Naive B cell (primary cell): ENCODE measurements at regions not wholly inside any gene's neighbourhood (a gene's known extent, or its start where the extent isn't known, plus 50 kb on each side); places are given as distances from the start of the nearest gene placed in this dataset.
A peak's percentile ranks its signal among the peaks of the same experiment; 100 is the strongest.
"Not testable (repeated sequence)": the region's sequence is repeated elsewhere in the genome, so short reads cannot be mapped to it uniquely, and the experiment has no call there.

ENCODE experiments used
- ATAC-seq, 2 donors: fragments of 150-1000 bp; cut with Tn5 transposase; 2 replicates each; pipeline ENCODE4 v1.10.0; 2021; ENCODE audit warnings: low read depth in 2 of 2, mild to moderate bottlenecking in 2 of 2, moderate library complexity in 2 of 2
- DNase-seq: peaks from one replicate; pipeline ENCODE4 v3.0.0; 2022
- H3K27ac Mint-ChIP-seq, 6 donors: one replicate each; pipeline ENCODE4 v1.8.0; 2020 to 2022; ENCODE audit warnings: mild to moderate bottlenecking in 6 of 6, mixed read lengths in 6 of 6, moderate library complexity in 5 of 6, inconsistent platforms in 2 of 6
- H3K27me3 Mint-ChIP-seq, 3 donors: one replicate each; pipeline ENCODE4 v1.8.0; 2021 to 2022; ENCODE audit warnings: mixed read lengths in 3 of 3, mild to moderate bottlenecking in 1 of 3
- H3K36me3 Mint-ChIP-seq, 2 donors: one replicate each; pipeline ENCODE4 v1.8.0; 2020 to 2022; ENCODE audit warnings: mixed read lengths in 2 of 2, inconsistent platforms in 1 of 2, mild to moderate bottlenecking in 1 of 2
- H3K4me1 Mint-ChIP-seq, 3 donors: one replicate each; pipeline ENCODE4 v1.8.0; 2020 to 2022; ENCODE audit warnings: mixed read lengths in 3 of 3, inconsistent platforms in 1 of 3, mild to moderate bottlenecking in 1 of 3, moderate library complexity in 1 of 3
- H3K4me3 Mint-ChIP-seq, 8 donors: one replicate each; pipeline ENCODE4 v1.8.0; 2020 to 2022; ENCODE audit warnings: mild to moderate bottlenecking in 8 of 8, mixed read lengths in 8 of 8, moderate library complexity in 8 of 8, inconsistent platforms in 2 of 8
- H3K9me3 Mint-ChIP-seq, 7 donors: one replicate each; pipeline ENCODE4 v1.8.0; 2020 to 2022; ENCODE audit warnings: mixed read lengths in 7 of 7, mild to moderate bottlenecking in 5 of 7, inconsistent platforms in 2 of 7, moderate library complexity in 1 of 7

- ATAC-seq = no peak
- no peaks in the 10 kb centered on the region for H3K9me3 Mint-ChIP-seq
- no peak overlapping the region for H3K27ac Mint-ChIP-seq
- H3K36me3 Mint-ChIP-seq = no peaks in the 10 kb centered on the region
- H3K4me1 Mint-ChIP-seq = peaks cover 0 to 16% (median 0%) of the 10 kb centered on the region in 3 donors
- no peaks in the 10 kb centered on the region for H3K27me3 Mint-ChIP-seq
- no peak for DNase-seq
- H3K4me3 Mint-ChIP-seq = no peak overlapping the region
Observed at GRCh38 chrY:7718626-7719025, 807.1 kb upstream of the AMELY start.

GRCh38 chrY:7718126-7718525 lies 806.6 kb upstream of the AMELY start:
- ATAC-seq (no peak), DNase-seq (no peak)
- H3K27ac Mint-ChIP-seq = no peak overlapping the region
- no peaks in the 10 kb centered on the region for H3K36me3 Mint-ChIP-seq
- H3K9me3 Mint-ChIP-seq = no peaks in the 10 kb centered on the region
- H3K4me3 Mint-ChIP-seq = no peak overlapping the region
- peaks cover 0 to 11% (median 0%) of the 10 kb centered on the region in 3 donors for H3K4me1 Mint-ChIP-seq
- no peaks in the 10 kb centered on the region for H3K27me3 Mint-ChIP-seq

- Mint-ChIP-seq H3K4me1 (no peaks in the 10 kb centered on the region), H3K27me3 (no peaks in the 10 kb centered on the region), H3K9me3 (no peaks in the 10 kb centered on the region), H3K36me3 (no peaks in the 10 kb centered on the region), H3K4me3 (no peak overlapping the region), H3K27ac (no peak overlapping the region)
- DNase-seq (no peak), ATAC-seq (no peak)
Observed at GRCh38 chrY:7714426-7714825, 802.9 kb upstream of the AMELY start.

- not testable (repeated sequence) for H3K9me3 Mint-ChIP-seq, H3K4me3 Mint-ChIP-seq, ATAC-seq, H3K4me1 Mint-ChIP-seq, H3K36me3 Mint-ChIP-seq, H3K27ac Mint-ChIP-seq, DNase-seq, H3K27me3 Mint-ChIP-seq
Observed at GRCh38 chrY:7713738-7714137, 802.2 kb upstream of the AMELY start.

- no peak for ATAC-seq
- H3K9me3 Mint-ChIP-seq = no peaks in the 10 kb centered on the region
- H3K4me1 Mint-ChIP-seq = no peaks in the 10 kb centered on the region
- H3K27ac Mint-ChIP-seq = no peak overlapping the region
- no peak overlapping the region for H3K4me3 Mint-ChIP-seq
- DNase-seq = no peak
- no peaks in the 10 kb centered on the region for H3K27me3 Mint-ChIP-seq
- H3K36me3 Mint-ChIP-seq = no peaks in the 10 kb centered on the region
Observed at GRCh38 chrY:7712289-7712688, 800.7 kb upstream of the AMELY start.

- Mint-ChIP-seq H3K4me3 (no peak overlapping the region), H3K36me3 (no peaks in the 10 kb centered on the region), H3K27me3 (peaks cover 0 to 6% (median 4%) of the 10 kb centered on the region in 3 donors), H3K4me1 (no peaks in the 10 kb centered on the region), H3K27ac (no peak overlapping the region), H3K9me3 (no peaks in the 10 kb centered on the region)
- DNase-seq = no peak
- ATAC-seq = no peak
Observed at GRCh38 chrY:7703578-7704140, 792.1 kb upstream of the AMELY start.

- H3K27me3 Mint-ChIP-seq = peaks cover 0 to 6% (median 4%) of the 10 kb centered on the region in 3 donors
- H3K4me3 Mint-ChIP-seq = no peak overlapping the region
- no peaks in the 10 kb centered on the region for H3K4me1 Mint-ChIP-seq
- ATAC-seq (no peak), DNase-seq (no peak)
- no peaks in the 10 kb centered on the region for H3K9me3 Mint-ChIP-seq
- H3K27ac Mint-ChIP-seq = no peak overlapping the region
- H3K36me3 Mint-ChIP-seq = no peaks in the 10 kb centered on the region
Observed at GRCh38 chrY:7702481-7702880, 790.9 kb upstream of the AMELY start.

GRCh38 chrY:7701676-7702075 lies 790.1 kb upstream of the AMELY start:
- peaks cover 0 to 6% (median 4%) of the 10 kb centered on the region in 3 donors for H3K27me3 Mint-ChIP-seq
- no peak overlapping the region for H3K4me3 Mint-ChIP-seq
- no peaks in the 10 kb centered on the region for H3K4me1 Mint-ChIP-seq
- H3K9me3 Mint-ChIP-seq = no peaks in the 10 kb centered on the region
- no peaks in the 10 kb centered on the region for H3K36me3 Mint-ChIP-seq
- ATAC-seq (no peak), DNase-seq (no peak)
- peak overlapping the region in 1 of 6 donors; percentile 10 for H3K27ac Mint-ChIP-seq

- no peaks in the 10 kb centered on the region for H3K9me3 Mint-ChIP-seq
- no peak overlapping the region for H3K27ac Mint-ChIP-seq
- H3K4me3 Mint-ChIP-seq = no peak overlapping the region
- H3K4me1 Mint-ChIP-seq = no peaks in the 10 kb centered on the region
- ATAC-seq (no peak), DNase-seq (no peak)
- H3K27me3 Mint-ChIP-seq = peaks cover 0 to 6% (median 4%) of the 10 kb centered on the region in 3 donors
- H3K36me3 Mint-ChIP-seq = no peaks in the 10 kb centered on the region
Observed at GRCh38 chrY:7697506-7697905, 786.0 kb upstream of the AMELY start.

- H3K27ac Mint-ChIP-seq = no peak overlapping the region
- H3K36me3 Mint-ChIP-seq = no peaks in the 10 kb centered on the region
- H3K4me3 Mint-ChIP-seq = no peak overlapping the region
- H3K27me3 Mint-ChIP-seq = no peaks in the 10 kb centered on the region
- no peak for DNase-seq
- H3K4me1 Mint-ChIP-seq = no peaks in the 10 kb centered on the region
- ATAC-seq = no peak
- no peaks in the 10 kb centered on the region for H3K9me3 Mint-ChIP-seq
Observed at GRCh38 chrY:7692701-7693100, 781.1 kb upstream of the AMELY start.

GRCh38 chrY:7687086-7687485 lies 775.5 kb upstream of the AMELY start:
- ATAC-seq = no peak

GRCh38 chrY:7684546-7684945 lies 773.0 kb upstream of the AMELY start:
- Mint-ChIP-seq H3K9me3 (no peaks in the 10 kb centered on the region), H3K4me1 (no peaks in the 10 kb centered on the region), H3K27me3 (no peaks in the 10 kb centered on the region), H3K36me3 (no peaks in the 10 kb centered on the region), H3K27ac (no peak overlapping the region), H3K4me3 (no peak overlapping the region)
- DNase-seq (no peak), ATAC-seq (no peak)

More at GRCh38 chrY:7687086-7687485, 775.5 kb upstream of the AMELY start:
- no peak for DNase-seq
- Mint-ChIP-seq H3K36me3 (no peaks in the 10 kb centered on the region), H3K27ac (no peak overlapping the region), H3K4me1 (no peaks in the 10 kb centered on the region), H3K27me3 (no peaks in the 10 kb centered on the region), H3K4me3 (no peak overlapping the region), H3K9me3 (no peaks in the 10 kb centered on the region)

GRCh38 chrY:7682386-7682785 lies 770.8 kb upstream of the AMELY start:
- Mint-ChIP-seq H3K9me3 (no peaks in the 10 kb centered on the region), H3K27ac (no peak overlapping the region), H3K36me3 (no peaks in the 10 kb centered on the region), H3K27me3 (no peaks in the 10 kb centered on the region), H3K4me1 (no peaks in the 10 kb centered on the region), H3K4me3 (no peak overlapping the region)
- ATAC-seq (no peak), DNase-seq (no peak)

- Mint-ChIP-seq H3K27me3 (no peaks in the 10 kb centered on the region), H3K9me3 (no peaks in the 10 kb centered on the region), H3K4me1 (no peaks in the 10 kb centered on the region), H3K27ac (no peak overlapping the region), H3K4me3 (no peak overlapping the region), H3K36me3 (no peaks in the 10 kb centered on the region)
- DNase-seq (no peak), ATAC-seq (no peak)
Observed at GRCh38 chrY:7681426-7681825, 769.9 kb upstream of the AMELY start.

- DNase-seq (no peak), ATAC-seq (no peak)
- Mint-ChIP-seq H3K9me3 (no peaks in the 10 kb centered on the region), H3K27me3 (no peaks in the 10 kb centered on the region), H3K4me3 (no peak overlapping the region), H3K36me3 (no peaks in the 10 kb centered on the region), H3K27ac (no peak overlapping the region), H3K4me1 (no peaks in the 10 kb centered on the region)
Observed at GRCh38 chrY:7674465-7674864, 762.9 kb upstream of the AMELY start.
